ENCODE measurements at regions not wholly inside any gene's neighbourhood (a gene's known extent, or its start where the extent isn't known, plus 50 kb on each side); places are given as distances from the start of the nearest gene placed in this dataset.

DNA sequence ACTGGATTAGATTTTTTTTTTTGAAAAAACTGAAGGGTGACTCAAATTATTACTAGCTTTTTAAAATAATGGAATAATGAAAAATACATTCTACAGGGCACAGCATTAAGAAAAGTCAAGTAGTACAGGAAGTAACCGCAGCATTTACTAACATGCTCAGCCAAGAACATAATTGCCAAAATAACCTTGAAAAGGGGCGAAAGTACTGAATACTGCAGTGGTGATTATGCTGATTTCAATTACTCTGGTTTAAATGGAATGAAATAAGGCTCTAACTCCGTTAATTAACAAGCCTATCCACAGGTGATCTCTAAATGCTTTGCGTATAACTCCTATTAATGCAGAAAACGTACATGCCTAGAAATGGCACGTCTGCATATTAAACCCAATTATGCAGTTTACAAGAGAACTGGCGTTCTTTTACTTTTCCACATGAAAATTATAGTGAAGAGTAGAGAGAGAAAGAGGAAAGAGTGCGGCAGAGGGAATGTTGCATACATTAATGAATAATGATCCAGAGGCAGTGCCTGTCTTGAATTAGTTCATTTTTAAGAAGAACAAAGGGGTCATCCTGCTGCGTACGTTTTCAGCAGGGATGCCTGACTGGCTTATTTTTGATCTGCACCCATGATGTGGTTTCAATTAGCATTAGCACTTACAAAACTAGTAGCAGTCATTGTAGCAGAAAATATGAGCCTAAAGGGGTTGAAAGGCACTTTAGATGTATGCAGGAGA lies 612.4 kb downstream of the NYAP2 start:
- no peak for DNase-seq

DNA sequence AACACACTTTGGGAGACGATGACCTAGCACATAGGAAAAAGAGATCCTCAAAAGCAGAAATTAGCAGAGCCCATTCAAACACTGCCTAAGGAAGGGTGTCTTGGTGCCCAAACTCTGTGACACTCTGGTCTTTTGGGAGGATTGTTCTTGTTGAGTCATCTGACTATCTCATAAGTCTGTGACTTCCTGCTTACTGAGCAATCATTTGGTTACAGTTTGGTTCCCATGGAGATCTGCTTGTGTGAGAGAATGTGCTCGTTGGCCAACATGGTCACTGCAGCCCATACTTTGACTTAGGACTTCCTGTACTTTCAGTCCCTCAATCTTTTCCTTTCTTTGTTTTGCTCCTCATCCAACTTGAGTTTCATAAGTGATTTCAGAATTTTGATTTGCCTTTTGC lies 602.9 kb downstream of the NYAP2 start:
- no peak for DNase-seq

DNA sequence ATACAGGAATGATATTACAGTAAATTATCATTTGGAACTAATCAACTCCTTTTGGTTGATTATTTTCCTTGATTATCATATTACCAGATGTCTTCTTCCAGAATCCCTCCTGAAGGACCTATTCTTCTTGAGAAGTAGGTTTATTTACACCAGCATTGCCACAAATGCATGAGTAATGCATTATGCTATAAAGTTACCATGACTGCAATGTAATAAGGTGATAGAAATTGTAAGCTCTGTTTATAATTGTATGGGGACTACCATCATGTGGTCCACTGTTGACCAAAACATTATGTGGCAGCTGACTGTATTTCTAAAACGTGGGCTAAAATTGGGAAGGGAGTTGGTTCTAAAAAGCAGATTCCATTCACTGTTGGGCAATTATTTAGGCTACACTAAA lies 602.2 kb downstream of the NYAP2 start:
- no peak for DNase-seq

DNA sequence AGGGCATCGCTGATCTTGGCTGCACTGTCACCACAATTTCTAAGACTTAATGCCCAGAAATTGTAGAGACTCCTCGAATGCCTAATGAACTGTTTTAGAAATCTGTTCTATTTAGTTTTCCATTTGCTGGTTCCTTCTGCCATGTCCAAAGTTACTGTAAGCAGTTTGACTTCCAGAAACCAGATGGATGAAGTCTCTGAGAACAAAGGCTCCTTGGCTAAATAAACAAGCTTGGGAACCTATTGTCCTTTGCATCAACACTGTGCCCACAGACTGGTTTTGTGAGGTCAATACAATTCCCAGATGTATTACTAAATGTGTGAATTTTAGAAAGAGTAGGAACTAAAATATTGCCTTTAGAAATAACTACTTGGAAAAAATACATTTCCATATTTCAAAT lies 600.2 kb downstream of the NYAP2 start:
- DNase-seq: no peak

DNA sequence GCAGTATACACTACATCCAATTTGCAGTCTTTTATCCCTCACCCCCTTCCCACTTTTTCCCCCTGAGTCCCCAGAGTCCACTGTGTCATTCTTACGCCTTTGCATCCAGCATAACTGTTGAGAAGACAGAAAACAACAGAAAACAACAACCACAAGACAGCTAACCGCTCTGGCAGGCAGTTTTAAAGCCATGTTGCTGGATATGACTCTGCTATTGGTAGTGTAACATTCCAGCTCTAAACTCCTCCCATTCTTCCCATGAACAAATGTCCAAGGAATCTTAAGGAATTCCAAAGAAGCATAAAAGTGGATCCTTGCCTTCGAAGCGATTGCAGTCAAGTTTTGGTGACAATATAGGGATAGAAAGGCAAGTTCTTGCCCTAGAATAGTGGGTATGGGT lies 599.1 kb downstream of the NYAP2 start:
- no peak for DNase-seq

DNA sequence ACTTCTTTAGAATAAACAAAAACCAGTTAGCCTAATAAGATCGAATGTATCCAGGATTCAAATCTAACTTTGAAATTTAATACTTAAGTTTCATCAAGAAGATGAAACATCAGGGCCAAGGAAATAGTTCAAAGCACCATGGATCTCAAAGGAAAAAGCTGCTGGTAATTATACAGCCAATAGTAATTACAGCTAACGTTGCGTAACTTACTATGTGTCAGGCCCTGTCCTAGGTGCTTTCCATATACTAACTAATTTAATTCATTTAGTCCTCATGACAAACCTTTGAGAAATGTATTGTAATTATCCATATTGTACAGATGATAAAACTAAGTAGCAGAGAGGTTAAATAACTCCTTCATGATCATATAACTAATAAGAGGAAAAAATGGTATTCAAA lies 598.6 kb downstream of the NYAP2 start:
- DNase-seq: no peak

DNA sequence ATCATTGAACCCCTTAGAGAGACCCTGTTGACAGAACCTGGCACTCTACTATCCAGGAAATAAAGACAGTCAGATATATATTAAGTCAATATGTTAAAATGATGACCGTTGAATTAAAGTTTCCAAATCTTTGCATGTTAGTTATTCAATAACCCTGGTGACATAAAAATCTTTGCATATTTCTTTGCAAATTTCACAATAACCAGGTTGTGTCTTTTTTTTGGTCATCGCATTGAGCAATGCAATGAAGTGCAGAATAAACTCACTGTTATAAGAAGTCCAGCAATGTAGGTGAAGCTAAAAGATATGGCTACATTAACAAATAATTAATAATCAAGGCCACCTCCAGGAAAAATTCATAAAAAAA lies 596.9 kb downstream of the NYAP2 start:
- DNase-seq: no peak

DNA sequence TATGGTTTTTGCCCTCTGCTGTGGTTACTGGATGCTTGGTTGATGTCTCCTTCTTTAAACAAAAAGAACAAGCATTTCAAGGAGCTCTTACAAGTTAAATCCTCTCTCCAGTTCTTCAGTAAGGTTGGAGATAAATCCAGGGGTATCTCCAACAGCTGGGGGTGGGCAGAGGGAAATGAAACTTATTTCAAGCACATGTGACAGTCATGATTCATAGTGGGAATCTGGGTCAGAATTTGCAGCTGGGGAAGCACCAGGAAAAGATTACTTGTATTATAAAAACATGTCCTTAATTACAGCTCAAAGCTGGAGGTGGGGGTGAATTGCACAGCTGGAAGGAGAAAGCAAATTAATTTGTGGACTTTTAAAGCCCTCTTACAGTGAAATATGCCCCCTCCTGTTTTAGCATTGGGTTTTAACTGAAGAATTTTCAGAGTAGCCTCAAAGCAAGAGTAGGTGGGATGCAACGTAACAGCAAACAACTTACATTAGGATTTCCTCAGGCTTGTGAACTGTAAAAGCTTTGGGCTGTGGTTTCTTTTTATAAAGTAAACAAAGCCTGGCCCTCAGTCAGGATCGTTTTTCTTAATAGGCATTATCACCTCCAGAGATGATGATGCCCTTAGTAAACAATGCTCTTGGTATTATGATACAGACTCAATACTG lies 596.4 kb downstream of the NYAP2 start:
- DNase-seq: no peak

DNA sequence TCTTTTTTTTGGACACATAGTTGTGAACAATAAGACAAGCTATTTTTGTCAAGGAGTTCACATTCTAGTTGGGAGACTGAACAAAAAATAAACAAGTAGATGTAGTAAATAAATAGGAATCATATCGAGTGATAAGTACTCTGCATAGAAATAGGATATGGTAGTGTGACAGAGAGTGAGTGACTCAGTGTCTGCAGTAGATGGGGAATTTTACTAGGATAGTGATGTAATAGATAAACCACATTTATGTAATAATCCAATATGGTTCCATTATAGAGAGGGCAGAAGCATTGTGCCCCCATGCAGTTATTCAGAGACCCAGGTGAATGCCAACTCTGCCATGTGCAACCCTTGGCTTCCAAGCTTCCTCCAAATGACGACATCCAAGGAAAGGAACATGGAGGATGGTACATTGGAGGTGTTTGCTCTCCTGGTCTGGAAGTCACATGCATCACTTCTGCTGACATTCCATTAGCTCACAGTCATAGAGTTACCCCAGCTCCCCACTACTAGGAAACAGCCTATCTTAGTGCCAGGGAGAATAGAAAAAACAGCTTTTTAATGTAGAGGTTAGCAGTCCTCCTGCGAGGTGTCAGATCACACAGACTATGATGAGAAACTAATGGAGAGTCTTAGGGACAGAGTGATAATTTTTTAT lies 595.4 kb downstream of the NYAP2 start:
- DNase-seq: no peak

DNA sequence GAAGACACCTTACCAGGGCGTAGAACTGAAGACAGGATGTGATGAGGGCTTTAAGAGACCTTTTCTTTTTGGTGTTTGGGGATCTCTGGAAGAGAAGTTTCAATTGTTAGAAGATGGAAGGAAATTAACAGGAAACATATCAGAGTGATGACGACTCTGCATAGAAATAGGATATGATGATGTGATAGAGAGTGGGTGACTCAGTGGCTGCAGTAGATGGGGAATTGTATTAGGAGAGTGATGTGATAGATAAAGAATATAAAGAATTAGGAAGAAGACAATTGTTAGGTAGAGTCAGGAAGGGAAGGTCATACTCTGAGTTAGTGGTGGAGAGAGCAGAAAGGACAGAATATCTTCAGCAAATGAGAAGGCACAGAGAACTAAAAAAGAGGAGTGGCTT lies 593.9 kb downstream of the NYAP2 start:
- no peak for DNase-seq

DNA sequence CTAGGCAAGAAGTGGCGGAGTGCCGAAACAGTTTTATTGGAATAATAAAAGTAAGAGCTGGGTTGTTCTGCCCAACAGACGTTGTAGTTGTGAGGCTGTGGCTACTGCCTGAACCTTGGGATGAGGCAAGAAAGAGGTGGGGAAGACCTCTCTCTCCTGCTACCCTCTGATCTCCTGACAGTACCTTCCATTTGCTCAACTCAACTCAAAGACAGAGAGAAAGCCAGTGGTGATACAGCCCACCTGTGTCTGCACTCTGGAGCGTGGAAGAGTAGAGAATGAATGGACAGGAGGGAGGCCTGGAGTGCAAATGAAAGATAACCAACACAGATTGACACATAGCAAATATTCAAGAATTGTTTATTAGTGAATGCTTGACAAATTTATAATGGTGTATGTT lies 590.3 kb downstream of the NYAP2 start:
- DNase-seq: no peak

DNA sequence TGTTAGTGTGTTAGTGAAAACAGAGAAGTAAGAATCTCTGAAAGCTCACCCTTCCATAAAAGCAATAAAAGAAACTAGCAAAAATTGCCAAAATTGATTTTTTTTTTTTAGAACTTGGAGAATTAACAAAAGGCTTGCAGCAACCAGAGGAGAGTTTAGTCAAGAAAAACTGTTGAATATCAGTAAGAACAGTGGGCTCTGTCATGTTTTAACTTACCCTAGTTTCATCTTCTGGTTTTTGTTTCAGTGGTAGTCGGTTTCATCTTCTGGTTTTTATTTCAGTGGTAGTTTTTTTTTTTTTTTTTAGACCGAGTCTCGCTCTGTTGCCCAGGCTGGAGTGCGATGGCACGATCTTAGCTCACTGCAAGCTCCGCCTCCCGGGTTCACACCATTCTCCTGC lies 580.9 kb downstream of the NYAP2 start:
- no peak for DNase-seq

DNA sequence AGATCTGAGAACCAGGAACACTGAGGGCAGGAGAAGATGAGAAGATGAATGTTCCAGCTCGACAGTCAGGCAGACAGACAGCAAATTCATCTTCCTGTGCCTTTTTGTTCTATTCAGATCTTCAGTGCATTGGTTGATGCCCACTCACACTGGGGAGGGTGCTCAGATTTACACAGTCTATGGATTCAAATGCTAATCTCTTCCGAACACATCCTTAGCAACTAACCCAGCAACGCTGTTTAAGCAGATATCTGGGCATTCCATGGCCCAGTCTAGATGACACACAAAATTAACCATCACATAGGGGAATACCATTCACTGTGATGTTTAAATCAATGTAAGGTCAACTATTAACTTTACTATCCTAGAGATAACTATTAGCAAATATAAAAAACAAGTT lies 571.9 kb downstream of the NYAP2 start:
- no peak for DNase-seq

DNA sequence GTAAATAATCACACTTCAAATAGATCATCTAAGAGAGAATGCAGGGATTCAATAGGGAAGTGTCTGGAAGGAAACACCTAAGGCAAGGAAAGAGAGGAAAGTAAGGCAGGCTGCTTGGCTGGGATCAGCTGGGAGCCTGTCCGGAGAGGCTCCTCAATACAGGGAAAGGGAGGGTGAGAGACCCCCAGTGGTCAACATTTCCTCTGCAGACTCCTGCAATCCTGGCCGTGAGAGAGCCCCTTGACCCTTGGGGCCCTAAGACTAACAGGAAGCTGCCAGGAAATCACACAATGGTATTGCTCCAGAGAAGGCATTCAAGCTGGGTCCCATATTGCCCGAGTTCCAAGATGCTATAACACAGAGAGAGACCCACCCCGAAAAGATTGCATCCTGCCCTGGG lies 549.4 kb downstream of the NYAP2 start:
- no peak for DNase-seq

DNA sequence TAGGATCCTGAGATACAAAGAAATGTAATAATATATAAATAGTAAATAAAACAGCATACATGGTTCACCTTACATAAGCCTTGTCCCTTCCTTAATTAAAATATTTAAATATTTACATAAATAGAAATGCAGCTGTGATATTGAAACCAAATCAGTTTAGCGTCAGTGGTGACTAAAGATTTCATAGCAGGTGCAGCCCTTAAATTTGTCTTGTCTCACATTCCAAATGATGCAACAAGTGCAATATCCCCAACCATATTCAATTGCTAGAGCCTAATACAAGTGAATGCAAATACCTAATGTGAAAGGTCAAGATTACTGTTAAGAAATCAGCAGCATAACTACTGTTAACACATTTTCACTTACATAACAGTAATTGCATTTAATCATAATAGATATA lies 539.5 kb downstream of the NYAP2 start:
- no peak for DNase-seq

DNA sequence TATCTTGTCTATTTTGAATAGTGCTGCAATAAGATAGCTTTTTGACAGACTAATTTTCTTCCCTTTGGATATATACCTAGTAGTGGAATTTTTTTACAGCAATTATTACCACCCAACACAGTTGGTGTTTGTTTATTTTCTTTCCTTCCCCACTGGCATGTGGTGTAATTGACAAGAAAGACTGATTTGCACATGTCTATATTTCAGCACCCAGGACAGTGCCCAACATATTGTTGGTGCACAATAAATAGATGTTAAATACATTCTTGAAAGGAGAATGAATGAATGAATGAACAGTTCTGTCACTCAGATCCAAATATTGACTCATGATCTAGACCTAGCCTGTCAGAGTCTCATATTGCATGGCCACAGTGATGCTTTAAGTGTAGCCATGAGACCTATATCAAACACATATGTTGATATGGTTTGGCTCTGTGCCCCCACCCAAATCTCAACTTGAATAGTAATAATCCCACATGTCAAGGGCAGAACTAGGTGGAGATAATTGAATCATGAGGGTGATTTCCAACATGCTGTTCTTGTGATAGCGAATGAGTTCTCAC lies 538.2 kb downstream of the NYAP2 start:
- DNase-seq: no peak

DNA sequence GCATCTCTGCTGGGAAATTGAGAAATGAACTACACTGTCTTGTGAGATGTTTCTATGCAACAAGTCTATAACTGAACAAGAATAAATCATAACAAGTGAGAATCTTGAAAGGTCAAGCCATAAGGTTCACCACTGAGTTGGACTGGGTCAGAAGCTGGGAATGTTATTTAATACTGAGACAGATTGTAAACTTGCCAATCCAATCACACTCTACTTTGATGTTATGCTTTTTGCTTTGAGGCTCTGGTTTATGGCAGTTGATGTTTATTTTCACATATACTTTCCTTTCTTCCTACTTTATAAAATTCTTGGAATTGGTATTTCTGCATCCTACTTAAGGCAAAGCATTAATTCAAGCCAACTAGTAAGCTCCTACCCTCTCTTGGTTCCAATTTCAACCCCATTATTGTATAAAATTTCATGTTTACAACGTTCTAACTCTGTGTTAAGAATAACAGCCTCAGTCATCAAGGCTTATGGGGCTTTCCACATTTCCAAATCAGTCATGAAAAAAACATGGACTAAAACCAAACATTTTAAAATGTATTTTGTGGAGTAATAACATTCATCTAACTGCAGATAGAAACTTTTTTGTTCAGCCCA lies 533.4 kb downstream of the NYAP2 start:
- DNase-seq: no peak

DNA sequence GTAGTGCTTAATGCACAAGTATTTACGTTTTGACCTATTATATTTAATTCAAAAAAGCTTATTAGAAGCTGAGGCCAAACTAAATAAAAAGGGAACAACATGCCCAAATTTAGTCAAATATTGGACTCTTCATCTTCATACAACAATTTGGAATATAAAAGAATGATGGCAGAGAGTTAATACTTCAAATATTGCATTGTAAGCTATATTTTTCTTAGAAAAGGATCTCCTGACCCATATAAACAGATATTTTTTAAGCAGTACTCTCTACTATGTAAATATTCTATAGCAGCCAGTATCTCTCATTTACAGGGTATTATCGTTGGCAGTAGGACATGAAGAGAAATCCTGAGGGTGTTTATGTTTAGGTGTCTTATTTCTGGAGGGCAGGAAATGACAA lies 531.2 kb downstream of the NYAP2 start:
- DNase-seq: no peak

DNA sequence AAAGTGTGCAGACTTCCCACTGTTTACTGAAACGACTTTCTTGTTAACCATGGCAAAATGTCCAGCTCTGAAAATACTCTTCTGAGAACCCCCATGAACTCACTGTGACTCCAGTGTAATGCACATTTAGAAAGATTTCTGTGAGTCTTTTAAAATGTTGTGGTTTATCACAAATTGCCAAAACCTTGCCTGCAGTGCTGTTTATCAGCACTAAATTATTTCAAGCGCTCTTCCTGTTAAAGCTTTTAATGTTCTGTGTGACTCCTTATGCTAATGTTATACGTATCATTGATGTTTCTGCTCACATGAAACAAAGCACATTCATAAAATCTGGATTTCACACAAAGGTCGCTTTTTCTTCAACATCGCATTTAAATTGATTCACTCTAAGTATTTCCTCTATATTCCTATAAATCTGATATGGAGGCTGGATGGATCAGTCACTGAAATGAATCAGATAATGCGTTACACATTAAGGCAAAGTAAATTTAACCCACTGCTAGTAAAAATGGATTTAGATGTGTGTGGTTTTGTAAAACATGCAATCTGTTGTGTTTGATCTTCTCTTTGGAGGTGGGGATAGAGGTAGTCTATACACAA lies 521.2 kb downstream of the NYAP2 start:
- DNase-seq: no peak

DNA sequence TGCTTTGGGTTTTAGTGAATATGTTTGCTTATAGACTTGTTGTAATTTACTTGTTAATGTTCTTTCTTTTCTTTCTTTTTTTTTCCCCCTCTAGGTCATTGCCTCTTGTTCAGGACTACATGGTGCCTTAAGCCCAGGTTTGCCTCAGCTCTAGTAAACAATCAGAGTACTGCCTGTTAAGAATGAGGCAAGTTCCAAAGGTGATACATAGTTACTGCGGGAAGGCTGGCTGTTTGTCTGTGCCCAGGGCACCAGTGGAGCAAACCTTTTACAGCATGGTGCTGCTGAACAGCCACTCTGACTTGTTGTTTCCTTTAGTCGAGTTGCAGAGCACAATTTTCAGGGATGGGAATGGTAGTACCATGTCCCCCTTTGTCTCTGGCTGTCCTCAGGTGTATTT lies 517.2 kb downstream of the NYAP2 start:
- DNase-seq: no peak

DNA sequence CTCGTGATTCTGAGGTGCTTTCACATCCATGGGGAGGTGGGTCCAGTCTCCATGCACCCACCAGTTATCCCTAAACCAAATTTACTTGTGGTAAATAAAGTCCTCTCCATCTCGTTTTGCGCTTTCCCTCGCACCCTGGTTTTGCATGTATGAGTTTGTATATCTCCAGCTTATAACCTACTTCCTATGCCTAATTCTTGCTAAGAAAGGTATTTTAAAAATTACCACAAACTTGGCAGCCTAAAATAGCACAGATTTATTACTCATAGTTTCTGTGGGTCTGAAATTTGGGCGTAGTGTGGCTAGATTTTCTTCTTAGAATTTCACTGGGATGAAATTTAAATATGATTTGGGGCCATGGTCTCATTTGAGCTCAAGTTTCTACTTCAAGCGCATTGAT lies 511.5 kb downstream of the NYAP2 start:
- DNase-seq: no peak

DNA sequence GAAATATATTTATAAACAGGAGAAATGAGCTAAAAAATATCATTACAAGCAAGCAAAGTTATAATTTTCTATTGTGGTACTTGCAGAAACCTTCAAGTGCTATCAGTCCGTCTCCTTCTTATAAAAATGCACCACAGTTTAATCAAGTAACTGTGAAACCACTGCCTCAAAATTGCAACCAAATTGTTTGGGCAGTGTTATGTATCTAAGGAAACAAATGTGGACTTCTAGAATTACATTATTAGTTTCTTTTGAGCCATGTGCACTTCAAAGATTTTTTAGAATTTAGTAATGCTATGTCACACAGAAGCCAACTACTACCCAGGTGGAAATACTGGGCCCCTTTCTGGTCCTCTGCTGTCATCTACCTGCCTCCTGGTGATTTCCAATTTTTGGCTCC lies 495.6 kb downstream of the NYAP2 start:
- DNase-seq: no peak

DNA sequence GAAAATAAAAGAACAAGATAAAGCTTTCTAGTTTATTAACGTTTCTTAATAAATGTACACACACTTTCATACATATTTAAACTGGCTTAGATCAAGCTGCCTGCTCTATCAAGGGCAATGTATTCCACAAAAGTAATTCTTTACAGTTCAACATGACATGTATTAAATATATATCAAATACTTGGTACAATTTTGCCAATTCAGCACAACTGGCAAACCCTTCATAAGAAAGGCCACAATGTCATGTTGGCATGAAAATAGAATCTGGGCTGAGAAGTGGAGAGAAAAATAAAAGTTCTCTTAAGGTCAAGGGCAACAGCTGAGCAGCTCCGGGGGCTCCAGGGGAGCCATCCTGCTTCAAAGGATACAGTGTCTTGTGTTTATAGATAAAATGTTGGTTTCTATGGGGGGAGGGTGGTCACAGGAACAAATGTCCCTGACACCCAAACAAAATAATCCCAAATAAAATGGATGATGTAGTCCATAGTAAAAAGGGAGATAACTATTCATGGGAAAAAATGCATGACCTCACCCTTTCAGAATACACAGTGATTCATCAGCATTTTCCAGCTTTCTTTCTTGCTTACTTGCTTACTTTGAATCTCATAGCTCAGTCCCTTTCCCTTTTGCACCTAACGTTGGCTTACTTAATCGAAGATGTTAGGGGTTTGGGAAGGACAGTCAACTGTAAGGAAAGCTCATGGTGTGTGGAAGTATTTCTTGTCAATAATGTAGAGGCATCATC lies 494.9 kb downstream of the NYAP2 start:
- no peak for DNase-seq

Data from hippocampal formation (tissue), 2 donors.